RWPE1 (cell line): ENCODE measurements at regions not wholly inside any gene's neighbourhood (a gene's known extent, or its start where the extent isn't known, plus 50 kb on each side); places are given as distances from the start of the nearest gene placed in this dataset.

Experiments
- CTCF ChIA-PET: fragments of 350-600 bp; sonication (Branson Sonifier 250); formaldehyde crosslinking; extraction: SDS; loops from one replicate; lab custom pipeline; 2021; lab: Yijun Ruan, JAX
- POLR2A ChIA-PET: fragments of 400-600 bp; formaldehyde crosslinking; extraction: SDS; loops from one replicate; lab custom pipeline; 2020; ENCODE audit warnings: antibody characterized with exemption; ENCODE audit not compliant: low non-redundant PET; lab: Yijun Ruan, JAX
- DNase-seq: peaks from one replicate; pipeline ENCODE4 v3.0.0; 2012; ENCODE audit warnings: low spot score
- H3K27ac ChIP-seq: fragments of 450-650 bp; 2 replicates; pipeline ENCODE4 v1.5.1; 2017
- TF ChIP-seq, protein P1 (sequence below): fragments of 450-650 bp; conservative IDR thresholded peaks from 2 replicates; pipeline ENCODE4 v1.5.1; 2017; ENCODE audit warnings: low read depth, mild to moderate bottlenecking

DNA sequence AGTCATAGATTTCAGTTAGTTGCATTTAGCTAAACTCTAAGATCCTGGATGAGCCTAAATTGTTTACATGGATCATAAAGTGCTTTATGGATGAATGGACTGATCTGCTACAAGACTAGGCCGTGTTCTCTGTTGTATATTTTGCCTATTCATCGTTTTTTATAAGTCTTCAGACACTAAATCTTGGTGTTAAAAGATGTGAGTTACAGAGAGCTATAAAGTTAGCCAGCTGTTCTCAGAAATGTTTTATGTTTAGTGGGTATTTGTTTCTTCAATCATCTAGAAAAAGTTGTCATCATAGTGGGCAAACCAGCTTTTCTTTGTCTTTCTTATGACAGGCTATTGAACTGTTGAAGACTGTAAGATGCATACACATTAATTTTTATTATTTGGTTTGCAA is 585.8 kb upstream of the SEMA6A start:
- DNase-seq: no peak
- TF ChIP-seq, protein P1, sequence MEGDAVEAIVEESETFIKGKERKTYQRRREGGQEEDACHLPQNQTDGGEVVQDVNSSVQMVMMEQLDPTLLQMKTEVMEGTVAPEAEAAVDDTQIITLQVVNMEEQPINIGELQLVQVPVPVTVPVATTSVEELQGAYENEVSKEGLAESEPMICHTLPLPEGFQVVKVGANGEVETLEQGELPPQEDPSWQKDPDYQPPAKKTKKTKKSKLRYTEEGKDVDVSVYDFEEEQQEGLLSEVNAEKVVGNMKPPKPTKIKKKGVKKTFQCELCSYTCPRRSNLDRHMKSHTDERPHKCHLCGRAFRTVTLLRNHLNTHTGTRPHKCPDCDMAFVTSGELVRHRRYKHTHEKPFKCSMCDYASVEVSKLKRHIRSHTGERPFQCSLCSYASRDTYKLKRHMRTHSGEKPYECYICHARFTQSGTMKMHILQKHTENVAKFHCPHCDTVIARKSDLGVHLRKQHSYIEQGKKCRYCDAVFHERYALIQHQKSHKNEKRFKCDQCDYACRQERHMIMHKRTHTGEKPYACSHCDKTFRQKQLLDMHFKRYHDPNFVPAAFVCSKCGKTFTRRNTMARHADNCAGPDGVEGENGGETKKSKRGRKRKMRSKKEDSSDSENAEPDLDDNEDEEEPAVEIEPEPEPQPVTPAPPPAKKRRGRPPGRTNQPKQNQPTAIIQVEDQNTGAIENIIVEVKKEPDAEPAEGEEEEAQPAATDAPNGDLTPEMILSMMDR: no peak
- ChIA-PET POLR2A (no interaction called here), CTCF (no interaction called here)
- H3K27ac ChIP-seq: no peak overlapping the region

GRCh38 chr5:117149312-117149711 is 574.7 kb upstream of the SEMA6A start:
- no peak overlapping the region for H3K27ac ChIP-seq
- DNase-seq: no peak
- POLR2A ChIA-PET: no interaction called here
- CTCF ChIA-PET: no interaction called here
- TF ChIP-seq, protein P1: no peak

DNA sequence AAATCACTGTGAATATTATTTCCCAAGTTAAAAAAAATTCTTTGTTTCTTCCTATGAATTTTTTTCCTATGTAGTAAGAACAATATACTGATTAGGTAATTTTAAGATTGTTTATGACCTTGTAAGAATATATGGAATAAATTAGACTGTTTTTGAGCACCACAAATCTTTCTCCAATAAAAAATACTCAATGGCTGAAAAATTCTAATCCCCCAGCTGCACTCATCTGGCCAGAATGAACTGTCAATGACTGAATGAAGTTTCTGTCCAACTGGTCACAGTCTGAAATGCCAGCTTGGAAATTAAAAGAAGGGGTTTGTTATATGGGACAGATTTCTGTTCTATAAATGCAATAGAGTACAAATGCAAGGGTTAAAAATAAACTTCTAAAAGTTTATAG is 569.5 kb upstream of the SEMA6A start:
- DNase-seq: no peak
- CTCF ChIA-PET: no interaction called here
- no peak overlapping the region for H3K27ac ChIP-seq
- TF ChIP-seq, protein P1: no peak
- POLR2A ChIA-PET: no interaction called here

DNA sequence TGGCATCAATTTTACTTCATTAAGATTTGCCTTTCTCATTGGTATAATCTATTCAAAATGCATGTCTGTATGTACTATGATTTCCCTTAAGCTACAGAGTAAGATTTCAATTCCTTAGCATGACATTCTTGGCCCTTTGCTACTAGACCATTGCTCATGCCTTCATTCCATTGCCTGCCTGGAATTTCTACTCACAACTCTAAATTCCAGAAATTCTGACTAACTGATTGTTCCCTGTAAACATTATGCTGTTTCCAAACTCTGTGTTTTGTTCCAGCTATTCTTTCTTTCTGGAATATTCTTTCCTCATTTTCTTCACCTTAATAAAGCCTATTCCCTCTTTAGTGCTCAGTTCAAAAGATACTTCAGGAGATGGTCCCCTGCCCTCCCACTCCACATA is 568.8 kb upstream of the SEMA6A start:
- TF ChIP-seq, protein P1: no peak
- DNase-seq: no peak
- CTCF ChIA-PET: no interaction called here
- POLR2A ChIA-PET: no interaction called here
- H3K27ac ChIP-seq: no peak overlapping the region

DNA sequence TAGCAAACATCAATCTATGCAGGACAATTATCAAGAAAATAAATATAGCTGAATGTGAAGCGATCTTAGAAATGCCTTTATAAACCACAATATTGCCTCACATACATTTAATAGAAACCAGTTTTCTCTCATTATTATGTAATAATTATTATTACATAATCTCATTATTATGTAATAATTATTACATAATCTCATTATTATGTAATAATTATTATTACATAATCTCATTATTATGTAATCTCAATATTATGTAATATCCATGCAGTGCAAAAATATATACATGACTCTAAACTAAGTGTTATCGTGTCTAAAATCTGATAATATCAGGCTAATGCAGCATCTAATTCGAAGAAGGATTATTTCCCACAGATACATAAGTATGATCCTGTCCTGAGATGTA is 563.9 kb upstream of the SEMA6A start:
- ChIA-PET POLR2A (no interaction called here), CTCF (interaction anchor here (0.6 kb wide), 1 partner anchor 165 kb away, joined by 4 read pairs; no protein-coding TSS in a partner anchor)
- DNase-seq: no peak
- TF ChIP-seq, protein P1: no peak
- no peak overlapping the region for H3K27ac ChIP-seq

DNA sequence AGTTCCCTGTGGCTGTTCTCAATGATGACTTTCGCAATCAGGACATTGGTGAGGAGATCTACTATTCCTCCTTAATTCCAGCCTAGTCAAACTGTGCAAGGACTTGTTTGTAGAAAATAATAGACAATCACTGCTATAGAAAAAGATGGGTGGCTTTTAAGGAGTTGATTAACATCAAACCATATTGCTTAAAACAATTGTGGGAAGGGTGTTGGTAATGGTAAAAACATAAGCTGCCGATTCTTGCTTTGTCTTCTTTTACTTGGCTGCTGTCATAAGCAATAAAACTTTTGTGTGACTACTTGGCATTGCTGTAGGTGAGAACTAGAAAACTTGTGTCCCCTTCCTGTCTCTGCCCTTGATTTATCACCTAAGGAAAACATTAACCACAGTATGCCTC is 561.2 kb upstream of the SEMA6A start:
- no peak for DNase-seq
- TF ChIP-seq, protein P1: no peak
- POLR2A ChIA-PET: no interaction called here
- no peak overlapping the region for H3K27ac ChIP-seq
- CTCF ChIA-PET: no interaction called here

- CTCF ChIA-PET: no interaction called here
- TF ChIP-seq, protein P1: no peak
These were observed 558.6 kb upstream of the SEMA6A start for GRCh38 chr5:117133198-117133597.

More at GRCh38 chr5:117133198-117133597, 558.6 kb upstream of the SEMA6A start:
- H3K27ac ChIP-seq: no peak overlapping the region
- POLR2A ChIA-PET: no interaction called here
- no peak for DNase-seq
